Bone marrow (tissue), 2 donors: ENCODE measurements at regions not wholly inside any gene's neighbourhood (a gene's known extent, or its start where the extent isn't known, plus 50 kb on each side); places are given as distances from the start of the nearest gene placed in this dataset.

ENCODE experiments used
- DNase-seq, 2 donors: peaks; one replicate each; lab custom pipeline; 2025; lab: John Stamatoyannopoulos, UW

DNA sequence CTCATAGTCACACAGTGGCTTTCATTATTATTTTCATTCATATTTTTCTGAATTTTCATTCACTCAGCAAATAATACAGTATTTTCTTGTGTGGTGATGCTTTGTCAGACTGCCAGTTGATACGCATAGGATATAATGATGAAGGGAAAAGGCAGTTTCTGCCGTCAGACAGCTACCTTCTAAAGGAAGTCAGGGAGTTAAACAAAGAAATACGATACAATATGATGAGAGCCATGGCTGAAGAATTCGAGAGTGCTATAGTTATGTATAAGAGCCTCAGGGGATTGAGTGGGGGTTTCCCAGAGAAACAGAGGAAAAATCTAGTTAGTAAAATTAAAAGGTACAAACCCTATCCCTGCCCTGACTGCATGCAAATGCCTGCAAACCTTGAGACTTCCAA is 479.1 kb downstream of the OLFM4 start:
- no peak for DNase-seq

DNA sequence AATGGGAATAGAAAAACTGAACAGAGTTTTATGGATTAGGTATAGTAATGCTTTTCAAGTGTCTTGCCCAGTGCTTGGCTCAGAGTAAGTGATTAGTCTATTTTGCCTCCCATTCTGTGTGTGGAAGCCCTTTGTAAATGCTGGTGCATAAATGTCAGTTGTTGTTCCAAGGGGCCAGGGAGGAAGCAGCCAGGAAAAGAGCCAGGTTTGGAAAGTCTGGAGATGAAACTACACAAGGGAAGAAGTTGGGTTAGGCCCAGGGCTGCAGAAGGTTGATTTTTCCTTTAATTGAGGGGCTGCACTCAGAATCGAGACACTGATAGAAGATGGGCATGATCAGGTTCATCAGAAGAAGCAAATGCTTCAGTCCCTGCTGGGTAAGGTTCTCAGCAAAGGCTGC is 484.0 kb downstream of the OLFM4 start:
- no peak for DNase-seq

DNA sequence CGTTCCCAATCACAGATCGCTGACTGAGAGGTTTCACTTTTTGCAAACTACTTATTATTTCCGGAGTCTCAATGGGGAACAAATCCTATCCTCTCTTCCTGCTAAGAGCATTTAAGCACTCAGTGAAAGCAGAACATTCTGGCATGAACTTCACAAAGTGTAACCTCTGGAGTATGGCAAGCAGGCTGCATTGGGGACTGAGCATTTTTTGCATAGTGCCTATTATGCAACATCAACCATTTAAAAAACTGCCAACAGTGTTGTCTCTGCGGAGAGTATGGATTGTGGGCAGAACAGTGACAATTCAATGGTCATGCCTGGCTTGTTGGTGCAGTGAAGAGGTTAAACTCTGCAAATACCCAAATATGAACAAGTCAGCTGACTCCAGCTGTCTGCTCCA is 484.6 kb downstream of the OLFM4 start:
- DNase-seq, result no peak

DNA sequence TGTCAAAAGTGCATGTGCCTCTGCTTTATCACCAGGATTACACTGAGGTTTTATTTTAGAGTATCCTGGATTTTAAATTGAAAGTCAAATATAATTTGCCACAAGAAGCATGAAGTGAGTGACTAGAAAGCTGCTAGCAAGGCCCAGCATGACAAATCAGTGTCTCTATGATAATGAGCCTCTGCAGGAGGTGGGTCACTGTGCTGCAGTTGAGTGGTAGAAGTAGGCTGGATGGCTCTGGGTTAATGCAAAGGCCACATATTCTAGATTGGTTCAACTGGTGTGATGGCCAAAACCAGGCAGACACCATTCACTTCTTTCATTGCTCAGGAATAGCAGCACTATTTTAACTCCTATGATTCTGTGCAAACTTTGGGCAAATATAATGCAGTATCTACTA is 491.5 kb downstream of the OLFM4 start:
- no peak for DNase-seq

DNA sequence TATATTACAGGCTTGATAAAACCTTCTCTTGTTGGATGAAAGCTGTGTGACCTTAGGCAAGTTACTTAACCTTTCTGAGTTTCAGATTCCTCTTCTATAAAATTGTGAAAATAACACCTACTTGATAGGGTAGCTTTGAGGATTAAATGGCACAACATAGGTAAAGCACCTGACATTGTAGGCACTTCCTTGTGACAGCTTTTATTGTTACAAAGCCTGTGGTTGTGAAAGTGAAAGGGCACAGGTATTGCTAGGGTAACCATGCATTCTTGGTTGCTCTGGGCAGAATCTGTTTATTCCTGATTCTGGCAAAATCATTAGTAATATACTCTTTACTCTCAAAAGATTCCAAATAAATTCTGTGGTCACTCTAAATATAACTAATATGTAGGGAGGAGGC is 493.4 kb downstream of the OLFM4 start:
- DNase-seq, result no peak

DNA sequence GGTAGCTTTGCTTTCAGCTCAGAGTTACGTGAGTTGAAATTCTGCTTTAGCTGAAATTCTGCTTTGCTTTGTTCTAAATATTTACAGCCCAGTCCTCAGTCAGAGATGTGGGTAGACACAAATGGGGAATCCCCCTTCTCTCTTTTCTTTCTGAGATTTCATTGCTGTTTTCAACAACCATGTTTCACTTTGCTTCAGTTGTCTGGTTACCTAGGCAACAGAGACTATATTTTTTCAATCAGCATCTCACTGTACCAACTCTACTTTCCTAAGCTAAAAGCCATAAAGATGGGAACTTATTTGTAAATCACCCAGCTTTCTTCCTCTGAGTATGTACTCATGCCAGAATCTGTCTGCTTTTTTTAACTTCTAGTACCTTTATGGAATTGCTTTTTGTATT is 509.0 kb downstream of the OLFM4 start:
- no peak for DNase-seq

DNA sequence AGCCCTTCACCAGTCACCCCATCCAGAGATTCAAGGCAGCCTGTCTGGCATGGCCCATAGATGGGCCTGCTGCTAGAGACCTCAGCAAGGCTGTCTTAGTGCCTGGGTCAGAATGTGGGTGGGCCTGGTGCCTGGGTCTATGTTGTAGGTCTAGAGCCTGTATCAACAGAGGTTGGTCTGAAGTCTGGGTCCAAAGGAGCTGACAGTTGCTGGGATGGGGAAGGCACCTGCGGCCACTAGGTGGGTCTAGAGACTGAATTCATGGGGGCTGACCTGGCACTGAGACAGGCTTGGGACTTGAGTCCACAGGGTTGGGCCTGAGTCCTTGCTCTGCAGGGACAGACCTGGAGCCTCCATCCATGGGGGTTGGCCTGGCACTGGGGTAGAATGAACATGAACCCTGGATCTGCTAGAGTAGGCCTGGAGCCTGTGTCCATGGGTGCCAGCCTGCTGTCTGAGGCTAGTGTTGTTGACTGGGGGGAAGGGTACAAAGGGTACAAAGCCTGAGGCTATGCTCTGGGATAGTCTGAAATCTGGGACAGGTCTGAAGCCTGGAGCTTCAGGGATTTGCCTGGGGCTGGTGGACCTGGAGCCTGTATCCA is 516.8 kb downstream of the OLFM4 start:
- DNase-seq, result no peak

DNA sequence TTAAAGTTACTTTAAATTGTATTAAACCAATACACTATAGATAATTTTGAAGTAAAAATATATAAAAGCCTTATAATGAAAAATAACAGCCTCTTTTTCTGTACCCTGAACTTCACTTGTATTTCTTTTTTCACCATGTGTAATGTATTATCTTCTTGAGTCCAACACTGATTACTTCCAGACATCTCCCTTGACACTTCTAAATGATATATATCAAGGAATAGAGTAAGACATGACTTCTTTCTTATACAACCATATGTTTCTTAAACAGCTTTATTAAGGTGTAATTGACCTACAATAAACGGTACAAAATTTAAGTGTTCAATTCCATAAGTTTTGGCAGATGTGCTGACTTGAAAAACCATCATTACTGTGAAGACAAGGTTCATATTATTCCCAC is 531.9 kb downstream of the OLFM4 start:
- no peak for DNase-seq

DNA sequence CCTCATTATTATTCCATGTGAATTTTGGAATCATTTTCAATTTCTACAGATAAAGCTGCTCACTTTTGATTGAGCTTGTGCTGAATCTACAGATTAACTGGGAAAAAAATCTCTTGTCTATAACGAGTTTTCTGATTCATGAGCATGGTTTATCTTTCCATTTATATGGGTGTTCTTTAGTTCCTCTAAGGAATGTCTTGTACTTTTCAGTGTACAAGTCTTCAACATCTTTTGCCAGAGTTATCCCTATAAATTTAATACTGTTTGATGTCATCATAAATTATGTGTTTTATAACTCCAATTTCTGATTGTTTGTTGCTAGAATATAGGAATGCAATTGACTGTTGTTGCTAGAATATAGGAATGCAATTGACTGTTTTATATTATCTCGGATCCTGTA is 533.8 kb downstream of the OLFM4 start:
- no peak for DNase-seq

DNA sequence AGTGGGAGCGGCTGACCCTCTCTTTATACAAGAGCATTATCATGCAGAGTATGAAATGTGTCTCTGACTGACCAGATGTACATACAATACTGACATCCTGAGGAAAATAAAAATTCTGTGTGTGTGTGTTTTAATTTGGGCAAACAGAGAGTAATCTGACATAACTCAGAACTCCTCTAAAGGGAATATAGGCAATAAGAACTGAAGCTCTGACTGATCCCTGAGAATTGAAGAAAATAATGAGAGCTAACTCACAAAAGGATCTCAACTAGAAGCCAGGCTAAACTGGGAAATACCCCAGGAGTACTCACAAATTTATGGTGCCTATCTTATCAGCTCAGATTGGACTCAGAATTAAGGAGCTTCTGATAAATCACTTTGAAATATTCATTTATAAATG is 539.9 kb downstream of the OLFM4 start:
- no peak for DNase-seq

DNA sequence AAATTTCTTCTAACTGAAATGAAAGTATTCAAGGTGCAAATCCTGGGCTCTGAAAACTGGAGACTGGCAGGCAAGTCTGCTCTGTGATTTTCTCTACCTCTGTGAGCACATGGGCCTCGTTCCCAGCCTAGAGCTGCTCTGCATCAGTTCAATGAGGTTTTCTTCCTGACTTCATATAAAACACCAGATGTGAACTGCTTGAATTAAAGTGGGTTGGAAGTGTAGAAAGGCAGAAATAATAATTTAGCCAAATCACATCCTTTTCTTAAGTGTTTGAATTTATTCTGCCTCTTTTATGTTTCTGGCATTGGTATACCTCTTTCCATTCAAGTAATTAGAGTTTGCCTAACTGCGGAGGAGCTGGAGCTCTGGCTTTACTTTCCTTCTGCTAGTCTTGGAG is 540.8 kb downstream of the OLFM4 start:
- DNase-seq, result no peak

DNA sequence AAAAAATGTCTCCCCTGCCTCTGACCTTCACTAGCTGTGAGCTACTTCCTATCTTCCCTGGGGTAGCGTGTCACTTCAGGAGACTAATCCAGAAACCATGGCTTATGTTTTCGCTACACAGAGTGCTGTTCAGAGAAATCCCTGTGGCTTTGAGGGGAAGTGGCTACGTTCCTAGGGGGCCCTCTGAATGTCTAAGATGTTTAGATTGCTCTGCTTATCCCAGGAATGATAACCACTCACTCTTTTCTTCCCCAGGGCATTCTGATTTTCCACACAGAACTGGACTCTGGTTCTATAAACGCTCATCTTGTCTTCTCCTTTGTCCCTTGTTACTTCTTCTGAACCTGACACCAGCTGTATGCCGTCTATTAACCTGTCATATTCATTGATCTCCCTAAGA is 572.5 kb downstream of the OLFM4 start:
- no peak for DNase-seq

DNA sequence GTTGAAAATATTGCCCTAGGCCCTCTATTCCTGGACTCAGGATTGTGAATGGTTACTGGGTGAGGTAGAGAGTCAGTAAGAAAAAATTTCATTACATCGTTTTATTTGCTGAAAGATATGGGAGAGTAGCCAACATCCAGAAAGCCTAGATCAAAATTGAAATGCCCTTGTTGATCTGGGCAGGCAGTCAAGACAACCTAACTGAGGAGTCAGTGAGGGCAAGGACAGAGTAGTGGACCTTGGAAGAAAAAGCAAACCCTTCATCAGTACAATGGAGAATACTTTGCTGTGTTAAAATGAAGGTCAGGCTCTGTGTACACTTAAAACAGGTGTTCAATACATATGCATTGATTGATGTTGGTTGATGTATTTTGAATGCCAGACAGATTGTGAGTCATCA is 576.7 kb downstream of the OLFM4 start:
- DNase-seq, result no peak

DNA sequence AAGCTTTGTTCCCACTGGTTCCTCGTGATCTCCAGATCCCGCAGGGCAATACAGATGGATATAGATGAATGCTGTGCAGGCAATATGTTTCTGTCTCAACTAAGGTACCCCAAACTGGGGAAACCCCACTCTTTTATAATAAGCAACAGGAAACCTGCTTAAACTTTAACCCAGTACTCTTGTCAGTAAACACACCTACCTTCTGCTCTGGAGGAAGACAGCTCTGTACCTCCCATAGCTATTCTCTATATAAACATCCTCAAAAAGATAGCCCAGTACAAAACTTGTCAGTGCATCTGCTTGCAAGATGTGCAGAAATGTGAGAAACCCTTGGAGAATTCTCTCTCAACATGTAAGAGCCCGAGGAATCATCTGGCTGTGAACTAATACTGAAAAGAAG is 583.6 kb downstream of the OLFM4 start:
- DNase-seq, result no peak

DNA sequence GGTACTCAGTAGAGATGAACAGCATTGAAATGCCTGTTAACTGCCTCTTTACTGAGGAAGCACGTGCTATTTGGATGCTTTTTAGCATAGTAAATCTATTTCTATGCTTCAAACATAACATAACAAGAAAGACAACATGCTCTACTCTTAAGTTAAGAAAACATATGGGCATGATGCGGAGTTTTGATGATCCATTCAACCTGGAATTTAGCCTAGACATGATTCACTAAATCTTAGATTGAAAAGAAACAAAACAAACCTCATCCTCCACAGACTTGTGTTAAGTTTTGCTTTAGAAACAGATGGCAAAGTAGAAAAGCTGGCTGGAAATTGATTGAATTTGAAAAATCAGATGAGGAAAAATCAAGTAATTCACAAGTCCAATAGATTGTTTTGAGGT is 593.8 kb downstream of the OLFM4 start:
- no peak for DNase-seq

DNA sequence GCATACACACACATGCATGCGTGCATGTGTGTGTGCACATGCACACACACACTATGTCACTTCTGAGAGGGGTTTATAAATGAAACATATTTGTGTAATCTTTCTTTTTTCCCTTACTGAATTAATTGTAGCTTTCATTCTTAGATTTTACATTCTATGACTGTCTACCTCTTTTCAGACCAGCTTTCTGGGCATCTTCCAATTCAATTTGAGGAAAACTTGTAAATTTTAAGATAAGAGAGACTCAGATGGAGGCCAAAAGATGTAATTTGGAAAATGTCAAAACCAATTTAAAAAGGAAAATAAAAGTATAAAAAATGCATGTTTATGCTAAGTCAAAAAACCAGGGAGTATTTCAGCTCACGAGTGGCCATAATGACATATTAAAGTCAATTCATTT is 594.5 kb downstream of the OLFM4 start:
- no peak for DNase-seq

DNA sequence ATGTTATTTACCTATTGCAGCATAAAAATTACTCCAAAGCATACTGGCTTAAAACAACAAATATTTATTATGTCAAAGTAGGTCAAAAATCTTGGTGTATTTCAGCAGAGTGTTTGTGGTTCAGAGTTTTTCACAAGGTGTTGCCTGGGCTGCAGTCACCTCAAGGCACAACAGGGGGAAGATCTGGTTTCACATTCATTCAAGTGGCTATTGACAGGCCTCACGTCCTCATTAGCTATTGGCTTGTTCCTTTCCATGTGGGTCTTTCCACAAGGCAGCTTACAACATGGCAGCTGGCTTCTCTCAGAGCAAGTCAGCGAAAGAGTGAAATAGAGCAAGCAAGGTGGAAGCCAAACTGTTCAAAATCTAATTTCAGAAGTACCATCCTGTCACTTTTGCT is 602.9 kb downstream of the OLFM4 start:
- no peak for DNase-seq

DNA sequence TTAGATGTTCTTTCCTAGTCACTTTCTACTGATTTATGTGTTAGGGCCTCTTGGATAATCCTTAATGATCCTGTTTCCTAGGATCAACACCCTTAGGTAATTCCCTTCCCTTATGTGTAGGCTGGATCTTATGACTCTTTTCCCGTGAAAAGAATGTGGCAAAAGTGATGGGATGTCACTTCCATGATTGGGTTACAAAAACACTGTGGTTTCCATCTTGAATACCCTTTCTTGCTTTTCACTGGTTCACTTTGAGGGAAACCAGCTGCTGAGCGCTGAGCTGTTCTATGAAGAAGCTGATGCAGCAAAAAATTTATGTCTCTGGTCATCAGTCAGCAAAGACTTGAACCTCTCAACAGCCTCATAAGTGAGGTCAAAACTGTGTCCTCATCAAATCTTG is 609.4 kb downstream of the OLFM4 start:
- DNase-seq, result no peak

DNA sequence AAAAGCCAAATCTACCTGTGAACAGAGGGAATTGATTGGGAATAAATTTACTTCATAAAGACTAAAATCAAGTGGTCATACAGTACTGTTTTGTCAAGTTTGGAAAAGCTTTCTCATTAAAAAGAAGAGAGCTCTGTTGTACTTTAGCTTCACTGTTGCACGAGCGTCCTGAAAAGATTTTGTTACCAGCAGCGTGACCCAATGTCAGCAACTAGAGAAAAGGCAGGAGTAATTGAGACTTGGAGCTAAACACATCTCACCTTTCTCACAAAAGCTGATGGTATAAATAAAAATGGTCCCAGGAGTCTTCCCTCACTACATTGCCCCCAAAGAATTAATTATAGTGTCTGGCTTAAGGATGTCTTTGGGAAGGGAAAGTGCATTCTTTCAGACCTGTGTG is 613.7 kb downstream of the OLFM4 start:
- DNase-seq, result no peak

DNA sequence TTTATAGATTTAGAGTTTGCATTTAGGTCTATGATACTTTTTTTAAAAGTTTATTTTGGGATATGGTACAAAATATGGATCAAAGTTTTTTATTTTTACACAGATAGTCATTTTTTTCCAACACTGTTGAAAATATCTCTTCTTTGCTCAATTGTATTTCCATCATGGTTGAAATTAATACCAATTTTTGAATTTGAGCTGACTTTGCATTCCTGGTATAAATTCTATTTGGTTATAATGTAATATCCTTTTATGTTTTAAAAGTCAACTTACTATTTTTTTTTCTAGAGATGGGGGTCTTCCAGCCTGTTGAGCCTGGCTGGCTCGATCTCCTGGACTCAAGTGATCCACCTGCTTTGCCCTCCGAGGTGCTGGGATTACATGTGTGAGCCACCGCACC is 620.1 kb downstream of the OLFM4 start:
- DNase-seq, result no peak

DNA sequence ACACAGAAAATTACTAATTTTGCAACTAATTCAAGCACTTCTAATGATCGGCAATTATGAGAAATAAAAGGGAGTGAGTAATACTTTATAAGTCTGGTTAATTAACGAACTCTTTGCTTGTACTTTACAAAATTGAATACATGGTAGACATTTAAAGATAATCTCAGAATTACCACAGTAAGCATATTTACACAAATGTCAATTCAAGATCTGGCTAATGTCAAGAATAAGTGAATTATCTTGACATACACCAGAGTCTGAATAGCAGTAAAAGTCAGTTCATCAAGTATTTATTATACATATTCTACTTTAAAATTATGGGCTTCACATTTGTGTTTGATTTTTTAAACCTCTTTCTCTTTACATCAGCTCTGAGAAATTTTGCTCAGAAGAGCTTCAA is 643.4 kb downstream of the OLFM4 start:
- no peak for DNase-seq

DNA sequence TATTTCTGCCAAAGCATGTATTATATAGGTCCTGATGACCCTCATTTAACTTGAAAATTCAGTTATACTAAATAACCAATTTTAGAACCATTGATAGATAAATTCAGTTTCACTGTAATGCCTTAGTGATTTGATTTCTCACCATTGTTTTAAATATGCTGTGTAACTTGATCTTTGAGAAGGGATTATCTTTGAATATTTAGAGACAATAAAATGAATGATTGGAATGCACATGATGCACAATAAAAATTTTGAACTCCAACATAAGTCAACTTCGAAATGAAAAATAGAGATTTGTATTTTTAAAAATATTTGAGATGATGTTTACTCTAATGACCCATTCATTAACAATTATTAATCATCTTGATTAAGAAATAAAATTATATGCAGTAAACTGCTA is 654.5 kb downstream of the OLFM4 start:
- no peak for DNase-seq

DNA sequence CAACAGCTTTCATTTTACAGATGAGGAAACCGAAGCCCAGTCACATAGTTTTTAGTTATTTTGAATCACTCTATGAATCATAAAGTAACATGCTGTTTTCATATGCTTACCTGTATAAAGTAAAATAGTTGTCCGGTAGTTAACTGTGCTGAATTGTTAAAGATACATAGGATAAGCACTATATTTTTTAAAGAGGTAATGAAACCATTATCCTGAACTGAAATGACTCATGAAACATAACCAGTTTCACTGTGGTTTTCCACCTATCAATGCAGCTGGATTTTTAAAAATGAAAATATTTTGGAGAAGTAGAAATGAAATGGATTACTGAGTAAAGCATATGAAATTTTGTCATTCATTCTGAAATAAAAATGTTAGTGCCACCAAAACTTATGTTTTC is 655.0 kb downstream of the OLFM4 start:
- no peak for DNase-seq

DNA sequence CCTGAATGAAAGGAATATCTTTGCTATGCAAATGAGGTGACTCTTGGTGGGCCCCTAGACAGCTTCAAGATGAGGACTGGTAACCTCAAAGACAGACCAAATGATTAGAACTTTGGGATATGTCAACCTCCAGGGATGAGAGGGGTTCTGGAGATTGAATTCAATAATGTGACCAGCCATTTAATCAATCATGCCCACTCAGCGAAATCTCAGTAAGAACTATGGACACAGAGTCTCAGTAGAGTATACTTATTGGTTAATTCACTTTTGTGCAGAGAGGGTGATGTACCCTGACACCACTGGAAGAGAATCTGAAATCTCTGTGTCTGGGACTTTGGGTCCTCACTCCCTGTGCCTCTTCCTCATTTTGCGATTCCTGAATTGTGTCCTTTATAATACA is 662.8 kb downstream of the OLFM4 start:
- no peak for DNase-seq
